HepG2 (cell line): ENCODE measurements at regions not wholly inside any gene's neighbourhood (a gene's known extent, or its start where the extent isn't known, plus 50 kb on each side); places are given as distances from the start of the nearest gene placed in this dataset.

ENCODE experiments used
- CTCF ChIP-seq: sonication (generic); formaldehyde crosslinking; IDR thresholded peaks from 2 replicates; pipeline ENCODE4 v1.5.0; 2020; ENCODE audit warnings: mild to moderate bottlenecking, missing genetic modification reagents, moderate library complexity
- FOXK1 ChIP-seq: sonication (generic); formaldehyde crosslinking; IDR thresholded peaks from 2 replicates; pipeline ENCODE4 v1.4.0; 2020; ENCODE audit warnings: low read depth, missing genetic modification reagents, borderline replicate concordance
- FOXP1 ChIP-seq, 2 experiments: fragments of 450-650 bp in 1 of 2; IDR thresholded peaks; 2 replicates each; pipeline ENCODE4 v1.6.1; 2017 to 2018; ENCODE audit warnings: antibody characterized with exemption in 1 of 2
- KDM2A ChIP-seq: sonication (generic); formaldehyde crosslinking; IDR thresholded peaks from 2 replicates; pipeline ENCODE4 v1.4.0; 2020; ENCODE audit warnings: low read depth, missing genetic modification reagents, borderline replicate concordance
- NR2F2 ChIP-seq: IDR thresholded peaks from 2 replicates; pipeline ENCODE4 v1.6.1; 2012; ENCODE audit warnings: low read depth, inconsistent platforms, borderline replicate concordance
- RFX5 ChIP-seq: IDR thresholded peaks from 2 replicates; pipeline ENCODE4 v1.6.1; 2011; ENCODE audit warnings: low read depth, low read length, improper control_type of control experiment
- SOX13 ChIP-seq, 3 experiments: fragments of 450-650 bp in 1 of 3; sonication (generic) in 1 of 3; formaldehyde crosslinking in 1 of 3; IDR thresholded peaks in 2 of 3; conservative IDR thresholded peaks in 1 of 3; 2 replicates each; pipeline versions ENCODE4 v1.5.0 to v1.6.1; 2016 to 2020; ENCODE audit warnings: antibody characterized with exemption in 1 of 3, mild to moderate bottlenecking in 1 of 3, missing compliant biosample characterization in 1 of 3, missing genetic modification reagents in 1 of 3, moderate library complexity in 1 of 3
- SP140L ChIP-seq: sonication (generic); formaldehyde crosslinking; IDR thresholded peaks from 2 replicates; pipeline ENCODE4 v1.4.0; 2020; ENCODE audit warnings: missing genetic modification reagents, borderline replicate concordance
- ZBTB2 ChIP-seq: sonication (generic); formaldehyde crosslinking; IDR thresholded peaks from 2 replicates; pipeline ENCODE4 v1.8.0; 2022; ENCODE audit warnings: low read depth, missing genetic modification reagents
- TF ChIP-seq, protein P1 (sequence below): sonication (generic); formaldehyde crosslinking; IDR thresholded peaks from 2 replicates; pipeline ENCODE4 v1.8.0; 2022; ENCODE audit warnings: mild to moderate bottlenecking, missing genetic modification reagents, borderline replicate concordance

- TF ChIP-seq CTCF (CRISPR knock-in tag): no peak
- TF ChIP-seq SOX13 (IDR thresholded peaks at IDR 0.05): no peak
- no peak for TF ChIP-seq SOX13 (CRISPR knock-in tag; conservative IDR thresholded peaks at IDR 0.05 in 1 of 2, IDR thresholded peaks at IDR 0.05 in 1 of 2)
- TF ChIP-seq FOXP1 (IDR thresholded peaks at IDR 0.05): no peak
- no peak for TF ChIP-seq FOXP1 (CRISPR knock-in tag; IDR thresholded peaks at IDR 0.05)
- no peak for TF ChIP-seq SP140L
- TF ChIP-seq NR2F2: no peak
- no peak for TF ChIP-seq ZBTB2
- no peak for TF ChIP-seq RFX5
- no peak for TF ChIP-seq FOXK1 (CRISPR knock-in tag)
- TF ChIP-seq, protein P1, sequence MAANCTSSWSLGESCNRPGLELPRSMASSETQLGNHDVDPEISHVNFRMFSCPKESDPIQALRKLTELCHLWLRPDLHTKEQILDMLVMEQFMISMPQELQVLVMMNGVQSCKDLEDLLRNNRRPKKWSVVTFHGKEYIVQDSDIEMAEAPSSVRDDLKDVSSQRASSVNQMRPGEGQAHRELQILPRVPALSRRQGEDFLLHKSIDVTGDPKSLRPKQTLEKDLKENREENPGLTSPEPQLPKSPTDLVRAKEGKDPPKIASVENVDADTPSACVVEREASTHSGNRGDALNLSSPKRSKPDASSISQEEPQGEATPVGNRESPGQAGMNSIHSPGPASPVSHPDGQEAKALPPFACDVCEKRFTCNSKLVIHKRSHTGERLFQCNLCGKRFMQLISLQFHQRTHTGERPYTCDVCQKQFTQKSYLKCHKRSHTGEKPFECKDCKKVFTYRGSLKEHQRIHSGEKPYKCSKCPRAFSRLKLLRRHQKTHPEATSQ (CRISPR knock-in tag): no peak
- TF ChIP-seq KDM2A (CRISPR knock-in tag): no peak
Measured at GRCh38 chr10:2826675-2827074, 240.7 kb upstream of the PFKP start.
